AG04449 (cell line): ENCODE measurements at regions not wholly inside any gene's neighbourhood (a gene's known extent, or its start where the extent isn't known, plus 50 kb on each side); places are given as distances from the start of the nearest gene placed in this dataset.

ENCODE experiments used
- CTCF ChIA-PET: fragments of 350-600 bp; formaldehyde crosslinking; extraction: SDS; loops from one replicate; lab custom pipeline; 2021; ENCODE audit warnings: antibody characterized with exemption; lab: Yijun Ruan, JAX
- POLR2A ChIA-PET: fragments of 400-600, 350-600 bp; formaldehyde crosslinking; extraction: SDS; loops from one replicate; lab custom pipeline; 2020; ENCODE audit warnings: antibody characterized with exemption, inconsistent platforms; lab: Yijun Ruan, JAX
- DNase-seq: peaks from one replicate; pipeline ENCODE4 v3.0.0-alpha.2; 2010; ENCODE audit warnings: low read depth, low spot score
- H3K4me3 ChIP-seq: 2 replicates; pipeline ENCODE4 v1.5.1; 2011; ENCODE audit warnings: low read depth, mild to moderate bottlenecking, control low read depth, low read length
- CTCF ChIP-seq: IDR thresholded peaks from one replicate; pipeline ENCODE4 v1.5.1; 2011; ENCODE audit warnings: mild to moderate bottlenecking, moderate library complexity, low read length, control low read depth, inconsistent platforms; ENCODE audit not compliant: insufficient read depth; ENCODE audit errors: missing control alignments

GRCh38 chr5:28156981-28157380, 1118.6 kb upstream of the CDH9 start:
- TF ChIP-seq CTCF: no peak
- POLR2A ChIA-PET: no interaction called here
- CTCF ChIA-PET: no interaction called here
- H3K4me3 ChIP-seq: no peak overlapping the region
- peak; percentile 9 for DNase-seq

GRCh38 chr5:28143519-28143918, 1105.1 kb upstream of the CDH9 start:
- ChIA-PET POLR2A (no interaction called here), CTCF (no interaction called here)
- no peak for DNase-seq
- no peak for TF ChIP-seq CTCF
- no peak overlapping the region for H3K4me3 ChIP-seq

- ChIA-PET POLR2A (no interaction called here), CTCF (no interaction called here)
- H3K4me3 ChIP-seq: no peak overlapping the region
- no peak for DNase-seq
- TF ChIP-seq CTCF: no peak
These were observed 1093.8 kb upstream of the CDH9 start for GRCh38 chr5:28132151-28132550.

- no peak for DNase-seq
- ChIA-PET CTCF (no interaction called here), POLR2A (no interaction called here)
- no peak overlapping the region for H3K4me3 ChIP-seq
- no peak for TF ChIP-seq CTCF
These were observed 1079.3 kb upstream of the CDH9 start for GRCh38 chr5:28117691-28118090.

- POLR2A ChIA-PET: no interaction called here
These were observed 1078.9 kb upstream of the CDH9 start for GRCh38 chr5:28117273-28117672.

GRCh38 chr5:28110781-28111180, 1072.4 kb upstream of the CDH9 start:
- no peak for DNase-seq
- ChIA-PET CTCF (no interaction called here), POLR2A (no interaction called here)
- no peak overlapping the region for H3K4me3 ChIP-seq
- no peak for TF ChIP-seq CTCF

More at GRCh38 chr5:28117273-28117672, 1078.9 kb upstream of the CDH9 start:
- CTCF ChIA-PET: no interaction called here
- DNase-seq: no peak
- no peak overlapping the region for H3K4me3 ChIP-seq
- TF ChIP-seq CTCF: no peak
